ENCODE measurements at regions not wholly inside any gene's neighbourhood (a gene's known extent, or its start where the extent isn't known, plus 50 kb on each side); places are given as distances from the start of the nearest gene placed in this dataset.

- TF ChIP-seq CTCF (IDR thresholded peaks at IDR 0.05) (no peak), POLR2A (IDR thresholded peaks at IDR 0.05) (no peak), POLR2AphosphoS5 (IDR thresholded peaks at IDR 0.05) (no peak)
Measured at GRCh38 chr5:133866903-133867245, 101.6 kb downstream of the C5orf15 start.

All from gastroesophageal sphincter (tissue), 3 donors.